Chondrocyte (in vitro differentiated cells): ENCODE measurements at regions not wholly inside any gene's neighbourhood (a gene's known extent, or its start where the extent isn't known, plus 50 kb on each side); places are given as distances from the start of the nearest gene placed in this dataset.

Experiments
- DNase-seq: peaks from one replicate; pipeline ENCODE4 v3.0.0; 2021; ENCODE audit warnings: mixed read lengths, low spot score
- H3K27ac Mint-ChIP-seq: one replicate; pipeline ENCODE4 v1.8.0; 2021; ENCODE audit warnings: mild to moderate bottlenecking, moderate library complexity, mixed read lengths; ENCODE audit not compliant: unreplicated experiment
- H3K27me3 Mint-ChIP-seq: 2 replicates; pipeline ENCODE4 v1.8.0; 2021; ENCODE audit warnings: low read depth, mixed read lengths
- H3K36me3 Mint-ChIP-seq: 2 replicates; pipeline ENCODE4 v1.8.0; 2021; ENCODE audit warnings: low read depth, mixed read lengths
- H3K4me1 Mint-ChIP-seq: 2 replicates; pipeline ENCODE4 v1.8.0; 2021; ENCODE audit warnings: low read depth, mild to moderate bottlenecking, mixed read lengths
- H3K4me3 Mint-ChIP-seq: one replicate; pipeline ENCODE4 v1.8.0; 2021; ENCODE audit warnings: mild to moderate bottlenecking, moderate library complexity, mixed read lengths; ENCODE audit not compliant: unreplicated experiment
- H3K9me3 Mint-ChIP-seq: 2 replicates; pipeline ENCODE4 v1.8.0; 2021; ENCODE audit warnings: low read depth, mixed read lengths
- CTCF ChIP-seq: fragments of 200-600 bp; sonication (generic); IDR thresholded peaks from 2 replicates; pipeline ENCODE4 v1.5.0; 2021; ENCODE audit warnings: antibody characterized with exemption, mild to moderate bottlenecking, moderate library complexity

DNA sequence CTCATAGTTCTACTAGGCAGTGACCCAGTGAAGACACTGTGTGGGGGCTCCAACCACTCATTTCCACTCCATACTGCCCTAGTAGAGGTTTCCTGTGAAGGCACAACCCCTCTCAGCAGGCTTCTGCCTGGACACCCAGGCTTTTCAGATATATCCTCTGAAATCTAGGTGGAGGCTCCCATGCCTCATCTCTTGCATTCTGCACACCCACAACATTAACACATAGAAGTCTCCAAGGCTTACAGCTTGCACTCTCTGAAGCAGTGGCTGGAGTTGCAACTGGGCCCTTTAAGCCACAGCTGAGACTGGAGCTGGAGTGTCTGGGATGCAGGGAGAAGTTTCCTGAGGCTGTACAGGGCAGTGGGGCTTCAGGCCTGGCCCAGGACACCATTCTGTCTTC lies 347.7 kb upstream of the SPRY2 start:
- TF ChIP-seq CTCF, result no peak

DNA sequence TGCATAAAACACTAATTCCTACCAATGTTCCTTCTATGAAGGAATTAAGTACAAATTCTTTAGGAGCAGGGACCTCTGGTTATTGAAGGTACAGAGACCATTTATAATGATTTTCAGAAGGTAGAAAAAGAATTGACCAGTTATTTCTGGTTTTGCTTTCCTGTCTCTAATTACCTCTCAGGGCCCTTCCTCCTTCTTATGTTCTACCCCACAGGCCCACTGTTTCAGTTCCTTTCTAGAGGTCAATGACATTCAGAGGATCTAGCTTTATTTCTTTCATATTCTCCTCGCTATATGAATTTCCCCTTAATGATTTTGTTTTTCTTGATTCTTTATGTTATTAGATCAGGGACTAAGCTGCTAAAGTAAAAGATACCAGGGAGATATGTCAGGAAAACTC lies 345.0 kb upstream of the SPRY2 start:
- TF ChIP-seq CTCF, result no peak
- peaks cover 4% of the 10 kb centered on the region for H3K36me3 Mint-ChIP-seq
- no peak overlapping the region for H3K27ac Mint-ChIP-seq
- no peak overlapping the region for H3K4me3 Mint-ChIP-seq
- no peaks in the 10 kb centered on the region for H3K4me1 Mint-ChIP-seq
- DNase-seq, result no peak
- H3K27me3 Mint-ChIP-seq, result no peaks in the 10 kb centered on the region
- H3K9me3 Mint-ChIP-seq, result peaks cover 13% of the 10 kb centered on the region

More for the DNA sequence above, 347.7 kb upstream of the SPRY2 start:
- Mint-ChIP-seq H3K27me3 (no peaks in the 10 kb centered on the region), H3K27ac (no peak overlapping the region), H3K9me3 (peaks cover 29% of the 10 kb centered on the region), H3K36me3 (peaks cover 11% of the 10 kb centered on the region), H3K4me1 (no peaks in the 10 kb centered on the region), H3K4me3 (no peak overlapping the region)
- DNase-seq, result no peak

DNA sequence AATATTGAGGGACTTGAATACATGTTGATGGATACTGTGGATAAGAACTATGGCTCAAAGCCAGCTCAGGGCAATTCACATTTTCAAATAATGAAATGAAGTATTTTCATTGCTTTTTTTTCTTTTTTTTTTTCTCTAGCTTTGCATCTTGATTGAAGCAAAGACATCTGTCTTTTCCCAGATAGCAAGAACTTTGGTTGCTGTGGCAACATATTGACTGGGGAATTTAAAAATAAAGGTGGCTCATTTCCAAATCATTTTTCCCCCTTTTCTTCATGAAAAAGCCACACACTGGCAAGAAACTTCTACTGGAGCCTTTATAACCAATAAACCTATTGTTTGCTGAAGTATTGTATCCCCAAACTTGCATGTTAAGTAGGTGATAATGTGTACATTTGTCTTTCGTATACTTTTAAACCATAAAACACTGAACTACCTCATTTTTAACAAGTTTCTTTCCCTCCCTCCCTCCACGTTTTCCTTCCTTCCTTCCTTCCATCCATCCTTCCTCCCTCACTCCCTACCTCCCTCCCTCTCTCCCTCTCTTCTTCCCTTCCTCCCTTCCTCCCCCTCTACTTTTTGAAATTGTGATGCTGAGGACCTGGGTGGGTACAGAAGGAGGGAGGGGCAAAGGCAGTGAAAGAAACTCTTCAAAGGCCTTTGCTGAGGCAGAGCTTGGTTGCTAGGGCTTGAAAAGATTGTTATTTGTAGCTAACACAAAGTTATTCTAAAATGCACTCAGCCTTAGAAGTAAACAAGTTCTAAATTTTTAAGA lies 343.5 kb upstream of the SPRY2 start:
- no peaks in the 10 kb centered on the region for H3K4me1 Mint-ChIP-seq
- no peak for TF ChIP-seq CTCF
- H3K27ac Mint-ChIP-seq, result no peak overlapping the region
- H3K4me3 Mint-ChIP-seq, result no peak overlapping the region
- no peaks in the 10 kb centered on the region for H3K27me3 Mint-ChIP-seq
- no peaks in the 10 kb centered on the region for H3K36me3 Mint-ChIP-seq
- no peak for DNase-seq
- H3K9me3 Mint-ChIP-seq, result peaks cover 5% of the 10 kb centered on the region

GRCh38 chr13:80680786-80681366 lies 339.9 kb upstream of the SPRY2 start:
- Mint-ChIP-seq H3K27me3 (no peaks in the 10 kb centered on the region), H3K4me3 (no peak overlapping the region), H3K4me1 (no peaks in the 10 kb centered on the region), H3K9me3 (peaks cover 20% of the 10 kb centered on the region), H3K27ac (no peak overlapping the region), H3K36me3 (peaks cover 6% of the 10 kb centered on the region)
- DNase-seq, result no peak
- no peak for TF ChIP-seq CTCF

DNA sequence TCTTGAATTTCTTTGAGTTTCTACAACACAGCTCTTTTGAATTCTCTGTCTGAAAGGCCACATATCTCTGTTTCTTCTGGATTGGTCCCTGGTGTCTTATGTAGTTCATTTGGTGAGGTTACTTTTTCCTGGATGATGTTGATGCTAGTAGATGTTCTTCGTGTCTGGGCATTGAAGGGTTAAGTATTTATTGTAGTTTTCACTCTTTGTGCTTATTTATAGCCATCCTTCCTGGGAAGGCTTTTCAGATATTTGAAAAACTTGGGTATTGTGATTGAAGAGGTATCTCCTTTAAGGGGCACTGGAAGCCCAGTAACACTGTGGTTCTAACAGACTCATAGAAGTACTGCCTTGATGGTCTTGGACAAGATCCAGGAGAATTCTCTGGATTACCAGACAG lies 338.5 kb upstream of the SPRY2 start:
- peaks cover 8% of the 10 kb centered on the region for H3K36me3 Mint-ChIP-seq
- H3K4me1 Mint-ChIP-seq, result no peaks in the 10 kb centered on the region
- no peak for TF ChIP-seq CTCF
- no peak overlapping the region for H3K27ac Mint-ChIP-seq
- peaks cover 24% of the 10 kb centered on the region for H3K9me3 Mint-ChIP-seq
- no peak overlapping the region for H3K4me3 Mint-ChIP-seq
- H3K27me3 Mint-ChIP-seq, result no peaks in the 10 kb centered on the region
- DNase-seq, result no peak
